H9 (cell line): ENCODE measurements at regions not wholly inside any gene's neighbourhood (a gene's known extent, or its start where the extent isn't known, plus 50 kb on each side); places are given as distances from the start of the nearest gene placed in this dataset.

Experiments
- DNase-seq: peaks from one replicate; pipeline ENCODE4 v3.0.0-alpha.2; 2017
- H2AFZ ChIP-seq: one replicate; pipeline ENCODE4 v1.6.1; 2013; ENCODE audit warnings: mild to moderate bottlenecking, low read length, control low read depth, moderate library complexity
- H2AK5ac ChIP-seq: 2 replicates; pipeline ENCODE4 v1.6.1; 2013; ENCODE audit warnings: low read length, control low read depth, mixed read lengths; ENCODE audit not compliant: insufficient read length
- H2BK120ac ChIP-seq: one replicate; pipeline ENCODE4 v1.6.1; 2013; ENCODE audit warnings: low read depth, mild to moderate bottlenecking, low read length, control low read depth, inconsistent platforms; ENCODE audit not compliant: poor library complexity, severe bottlenecking
- H2BK12ac ChIP-seq: 2 replicates; pipeline ENCODE4 v1.6.1; 2013; ENCODE audit warnings: low read length, control low read depth, mixed read lengths, low read depth; ENCODE audit not compliant: insufficient read length
- H2BK15ac ChIP-seq: 2 replicates; pipeline ENCODE4 v1.6.1; 2013; ENCODE audit warnings: low read depth, low read length, control low read depth
- H2BK20ac ChIP-seq: one replicate; pipeline ENCODE4 v1.6.1; 2013; ENCODE audit warnings: low read depth, mild to moderate bottlenecking, low read length, control low read depth, inconsistent platforms; ENCODE audit not compliant: poor library complexity, severe bottlenecking
- H2BK5ac ChIP-seq: 2 replicates; pipeline ENCODE4 v1.6.1; 2013; ENCODE audit warnings: low read length, control low read depth, mixed read lengths; ENCODE audit not compliant: insufficient read length
- H3K14ac ChIP-seq: 2 replicates; pipeline ENCODE4 v1.6.1; 2013; ENCODE audit warnings: low read length, control low read depth; ENCODE audit not compliant: insufficient read depth
- H3K18ac ChIP-seq: 2 replicates; pipeline ENCODE4 v1.6.1; 2013; ENCODE audit warnings: low read depth, mild to moderate bottlenecking, mixed read lengths, low read length, control low read depth; ENCODE audit not compliant: insufficient read length
- H3K23ac ChIP-seq: 2 replicates; pipeline ENCODE4 v1.6.1; 2013; ENCODE audit warnings: low read length, control low read depth, mixed read lengths, low read depth; ENCODE audit not compliant: insufficient read length
- H3K23me2 ChIP-seq: 2 replicates; pipeline ENCODE4 v1.6.1; 2013; ENCODE audit warnings: low read depth, mild to moderate bottlenecking, mixed read lengths, low read length, control low read depth; ENCODE audit not compliant: insufficient read length, poor library complexity, severe bottlenecking
- H3K27ac ChIP-seq: 2 replicates; pipeline ENCODE4 v1.5.1; 2013; ENCODE audit warnings: low read length, control low read depth, mixed read lengths, low read depth; ENCODE audit not compliant: insufficient read length
- H3K27me3 ChIP-seq: 2 replicates; pipeline ENCODE4 v1.6.1; 2013; ENCODE audit warnings: low read length, control low read depth, inconsistent platforms; ENCODE audit not compliant: insufficient read depth
- H3K4ac ChIP-seq: 2 replicates; pipeline ENCODE4 v1.6.1; 2013; ENCODE audit warnings: low read depth, mild to moderate bottlenecking, control low read depth, inconsistent platforms, low read length, moderate library complexity
- H3K4me1 ChIP-seq: 2 replicates; pipeline ENCODE4 v1.6.1; 2013; ENCODE audit warnings: low read length, control low read depth, inconsistent platforms; ENCODE audit not compliant: insufficient read depth
- H3K4me2 ChIP-seq: 2 replicates; pipeline ENCODE4 v1.6.1; 2013; ENCODE audit warnings: low read length, control low read depth, mixed read lengths; ENCODE audit not compliant: insufficient read length, insufficient read depth
- H3K56ac ChIP-seq: 2 replicates; pipeline ENCODE4 v1.6.1; 2013; ENCODE audit warnings: low read depth, mild to moderate bottlenecking, mixed read lengths, low read length, control low read depth; ENCODE audit not compliant: insufficient read length
- H3K79me1 ChIP-seq: 2 replicates; pipeline ENCODE4 v1.6.1; 2013; ENCODE audit warnings: low read depth, mild to moderate bottlenecking, moderate library complexity, low read length, control low read depth, inconsistent platforms; ENCODE audit not compliant: insufficient read depth, poor library complexity, severe bottlenecking
- H3K79me2 ChIP-seq: 2 replicates; pipeline ENCODE4 v1.6.1; 2013; ENCODE audit warnings: low read length, control low read depth, inconsistent platforms; ENCODE audit not compliant: insufficient read depth
- H3K9ac ChIP-seq: 2 replicates; pipeline ENCODE4 v1.6.1; 2013; ENCODE audit warnings: low read length, control low read depth, mixed read lengths; ENCODE audit not compliant: insufficient read length; ENCODE audit errors: extremely low read depth
- H3K9me3 ChIP-seq: one replicate; pipeline ENCODE4 v1.6.1; 2013; ENCODE audit warnings: low read depth, low read length, inconsistent platforms; ENCODE audit not compliant: control insufficient read depth
- H3T11ph ChIP-seq: one replicate; pipeline ENCODE4 v1.6.1; 2013; ENCODE audit warnings: mild to moderate bottlenecking, low read length, control low read depth, inconsistent platforms
- H4K20me1 ChIP-seq: one replicate; pipeline ENCODE4 v1.6.1; 2013; ENCODE audit not compliant: control insufficient read depth, insufficient read length, insufficient read depth
- H4K5ac ChIP-seq: 2 replicates; pipeline ENCODE4 v1.6.1; 2013; ENCODE audit warnings: low read depth, mild to moderate bottlenecking, mixed read lengths, low read length, control low read depth; ENCODE audit not compliant: insufficient read length
- H4K8ac ChIP-seq: replicated peaks from 2 replicates; pipeline ENCODE4 v1.6.1; 2013; ENCODE audit warnings: low read length, control low read depth, mixed read lengths, low read depth; ENCODE audit not compliant: insufficient read length
- H4K91ac ChIP-seq: 2 replicates; pipeline ENCODE4 v1.6.1; 2013; ENCODE audit warnings: low read depth, mild to moderate bottlenecking, moderate library complexity, mixed read lengths, low read length, control low read depth; ENCODE audit not compliant: insufficient read length
- H3K27ac Mint-ChIP-seq, 3 experiments: 2 replicates in 2 of 3; 3 replicates in 1 of 3; pipeline ENCODE4 v1.8.0; 2020 to 2021; ENCODE audit warnings: mixed read lengths in 3 of 3, mild to moderate bottlenecking in 1 of 3, moderate library complexity in 1 of 3
- H3K27me3 Mint-ChIP-seq: 2 replicates; pipeline ENCODE4 v1.8.0; 2021; ENCODE audit warnings: low read depth, mild to moderate bottlenecking, moderate library complexity, mixed read lengths
- H3K36me3 Mint-ChIP-seq, 3 experiments: 2 replicates in 2 of 3; 3 replicates in 1 of 3; pipeline ENCODE4 v1.8.0; 2020 to 2021; ENCODE audit warnings: low read depth in 3 of 3, mixed read lengths in 3 of 3; ENCODE audit not compliant: insufficient read depth in 1 of 3
- H3K4me1 Mint-ChIP-seq, 2 experiments: 2 replicates each; pipeline ENCODE4 v1.8.0; 2020; ENCODE audit warnings: mixed read lengths in 2 of 2
- H3K4me3 Mint-ChIP-seq, 2 experiments: 2 replicates in 1 of 2; 3 replicates in 1 of 2; pipeline ENCODE4 v1.8.0; 2020 to 2021; ENCODE audit warnings: mild to moderate bottlenecking in 2 of 2, mixed read lengths in 2 of 2, moderate library complexity in 1 of 2
- H3K9me3 Mint-ChIP-seq, 2 experiments: 2 replicates in 1 of 2; 3 replicates in 1 of 2; pipeline ENCODE4 v1.8.0; 2020; ENCODE audit warnings: mild to moderate bottlenecking in 2 of 2, mixed read lengths in 2 of 2, moderate library complexity in 1 of 2
- WGBS: extraction: QIAGEN DNeasy Blood & Tissue Kit; methylation state at CpG from one replicate; pipeline ENCODE4 v1.1.7; 2013; ENCODE audit warnings: missing lambda C conversion rate, low lambda C conversion rate, mixed read lengths; ENCODE audit not compliant: insufficient read length; ENCODE audit errors: extremely low coverage; 5-methylcytosine and 5-hydroxymethylcytosine counted together
- TF ChIP-seq, protein P1 (sequence below): fragments of 200-600 bp; sonication (generic); conservative IDR thresholded peaks from 3 replicates; pipeline ENCODE4 v1.8.0; 2021; ENCODE audit warnings: antibody characterized with exemption, mild to moderate bottlenecking

DNA sequence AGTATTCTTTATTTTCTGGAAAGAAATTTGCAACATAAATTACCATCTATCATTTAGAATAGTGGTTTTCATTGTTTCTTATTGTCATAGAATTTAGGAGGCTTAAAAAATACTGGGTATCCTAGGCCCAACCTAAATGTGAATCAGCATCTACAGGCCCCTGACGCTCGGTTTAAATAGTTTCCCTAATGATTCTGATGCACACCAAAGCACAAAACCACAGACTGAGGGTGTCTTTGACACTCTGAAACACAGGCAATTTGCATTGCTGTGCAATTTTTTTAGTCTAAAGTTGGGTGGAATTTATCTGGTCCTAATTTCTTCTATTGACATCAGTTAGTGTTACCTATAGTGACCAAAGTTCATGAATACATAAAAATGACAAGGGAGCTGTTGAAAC, 87.6 kb upstream of the SSTR1 start:
- Histone ChIP-seq H3K14ac (no peak overlapping the region), H3K23me2 (no peaks in the 10 kb centered on the region), H3K27ac (no peak overlapping the region), H3K4me1 (no peaks in the 10 kb centered on the region; the same call in 1 of the 2 replicates), H3K56ac (no peak overlapping the region), H3K4ac (no peak overlapping the region), H4K20me1 (no peaks in the 10 kb centered on the region), H2BK20ac (no peak overlapping the region), H3K27me3 (no peaks in the 10 kb centered on the region), H4K91ac (no peak overlapping the region), H2BK5ac (no peak overlapping the region), H3K79me2 (no peaks in the 10 kb centered on the region), H4K8ac (no peak overlapping the region), H3K9ac (no peak overlapping the region), H2BK15ac (no peak overlapping the region), H2BK12ac (no peak overlapping the region), H3K18ac (no peak overlapping the region), H3T11ph (no peak overlapping the region), H3K79me1 (no peaks in the 10 kb centered on the region), H4K5ac (no peak overlapping the region), H3K9me3 (no peaks in the 10 kb centered on the region), H2AFZ (no peak overlapping the region), H3K4me2 (no peak overlapping the region), H3K23ac (no peak overlapping the region), H2BK120ac (no peak overlapping the region), H2AK5ac (no peak overlapping the region)
- Mint-ChIP-seq H3K27me3 (no peaks in the 10 kb centered on the region; the same call in 1 of the 2 replicates), H3K4me1 (peaks cover 11 to 13% of the 10 kb centered on the region in 2 experiments), H3K36me3 (peaks cover 5 to 9% (median 7%) of the 10 kb centered on the region in 3 experiments; a peak in 6 of 7 replicates), H3K27ac (no peak overlapping the region), H3K4me3 (no peak overlapping the region), H3K9me3 (peaks cover 0 to 4% of the 10 kb centered on the region in 2 experiments; a peak in 1 of 5 replicates)
- TF ChIP-seq, protein P1, sequence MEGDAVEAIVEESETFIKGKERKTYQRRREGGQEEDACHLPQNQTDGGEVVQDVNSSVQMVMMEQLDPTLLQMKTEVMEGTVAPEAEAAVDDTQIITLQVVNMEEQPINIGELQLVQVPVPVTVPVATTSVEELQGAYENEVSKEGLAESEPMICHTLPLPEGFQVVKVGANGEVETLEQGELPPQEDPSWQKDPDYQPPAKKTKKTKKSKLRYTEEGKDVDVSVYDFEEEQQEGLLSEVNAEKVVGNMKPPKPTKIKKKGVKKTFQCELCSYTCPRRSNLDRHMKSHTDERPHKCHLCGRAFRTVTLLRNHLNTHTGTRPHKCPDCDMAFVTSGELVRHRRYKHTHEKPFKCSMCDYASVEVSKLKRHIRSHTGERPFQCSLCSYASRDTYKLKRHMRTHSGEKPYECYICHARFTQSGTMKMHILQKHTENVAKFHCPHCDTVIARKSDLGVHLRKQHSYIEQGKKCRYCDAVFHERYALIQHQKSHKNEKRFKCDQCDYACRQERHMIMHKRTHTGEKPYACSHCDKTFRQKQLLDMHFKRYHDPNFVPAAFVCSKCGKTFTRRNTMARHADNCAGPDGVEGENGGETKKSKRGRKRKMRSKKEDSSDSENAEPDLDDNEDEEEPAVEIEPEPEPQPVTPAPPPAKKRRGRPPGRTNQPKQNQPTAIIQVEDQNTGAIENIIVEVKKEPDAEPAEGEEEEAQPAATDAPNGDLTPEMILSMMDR, result no peak
- WGBS, result no CpG with 5 or more reads among the region's 2 CpGs
- no peak for DNase-seq
